NOMO-1 treated with dmso at 0.1 percent for 144 hours (cell line): ENCODE measurements at regions not wholly inside any gene's neighbourhood (a gene's known extent, or its start where the extent isn't known, plus 50 kb on each side); places are given as distances from the start of the nearest gene placed in this dataset.
"Not testable (repeated sequence)": the region's sequence is repeated elsewhere in the genome, so short reads cannot be mapped to it uniquely, and the experiment has no call there.

Source experiments
- DNase-seq: peaks from one replicate; lab custom pipeline; 2025; ENCODE audit not compliant: unreplicated experiment; lab: John Stamatoyannopoulos, UW

- no peak for DNase-seq
Measured at GRCh38 chr3:5606884-5607472, 419.5 kb downstream of the EDEM1 start.

GRCh38 chr3:5607581-5607980, 420.1 kb downstream of the EDEM1 start:
- DNase-seq, result peak; percentile 27

DNA sequence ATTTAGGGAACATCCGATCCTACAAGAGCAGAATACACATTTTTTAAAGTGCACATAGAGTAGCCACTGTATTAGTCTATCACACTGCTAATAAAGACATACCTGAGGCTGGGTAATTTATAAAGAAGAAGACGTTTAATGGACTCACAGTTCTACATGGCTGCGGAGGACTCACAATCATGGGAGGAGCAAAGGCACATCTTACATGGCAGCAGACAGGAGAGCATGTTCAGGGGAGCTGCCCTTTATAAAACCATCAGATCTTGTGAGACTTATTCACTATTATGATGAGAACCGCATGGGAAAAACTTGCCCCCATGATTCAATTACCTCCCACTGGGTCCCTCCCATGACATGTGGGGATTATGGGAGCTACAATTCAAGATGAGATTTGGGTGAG, 421.5 kb downstream of the EDEM1 start:
- not testable (repeated sequence) for DNase-seq

GRCh38 chr3:5613599-5613998, 426.1 kb downstream of the EDEM1 start:
- no peak for DNase-seq

- DNase-seq, result no peak
Measured at GRCh38 chr3:5616873-5617272, 429.4 kb downstream of the EDEM1 start.

- DNase-seq, result no peak
Measured at GRCh38 chr3:5618170-5618569, 430.7 kb downstream of the EDEM1 start.

DNA sequence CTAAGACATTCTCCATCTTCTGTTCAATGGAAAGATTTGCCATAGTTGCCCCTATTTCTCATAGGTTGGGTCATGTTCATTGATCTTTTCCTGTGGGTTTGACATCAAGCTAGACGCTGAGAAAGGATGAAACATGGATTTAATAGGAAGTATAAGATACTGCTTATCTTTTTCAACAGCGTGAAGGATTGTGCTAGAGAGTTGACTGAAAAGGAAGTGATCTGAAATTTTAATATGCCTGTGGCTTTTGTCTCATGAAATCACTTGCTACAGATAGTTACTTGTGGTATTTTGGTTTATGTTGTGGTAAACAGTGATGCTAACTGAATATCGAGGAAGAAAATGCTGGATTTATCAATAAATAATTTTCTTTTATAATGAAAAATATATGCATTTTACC, 442.9 kb downstream of the EDEM1 start:
- no peak for DNase-seq

- no peak for DNase-seq
Measured at GRCh38 chr3:5633960-5634359, 446.5 kb downstream of the EDEM1 start.

DNA sequence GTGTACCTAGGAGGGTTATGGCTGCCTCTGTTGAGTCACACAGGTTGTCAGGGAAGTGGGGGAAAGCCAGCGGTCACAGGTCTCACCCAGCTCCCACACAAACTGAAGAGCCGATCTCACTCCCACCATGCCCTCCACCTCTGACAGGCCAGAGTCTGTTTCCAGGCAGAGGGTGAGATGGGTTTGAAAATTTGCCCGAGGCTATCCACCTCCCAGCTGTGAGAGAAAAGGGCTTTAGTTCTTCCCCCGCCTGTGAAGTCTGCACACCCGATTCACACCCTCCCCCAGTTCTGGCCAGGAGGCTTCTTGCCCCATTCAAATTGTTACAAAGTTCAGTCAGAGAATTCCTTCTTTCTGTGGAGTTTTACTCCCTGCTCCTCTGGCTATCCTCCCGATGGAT, 446.9 kb downstream of the EDEM1 start:
- no peak for DNase-seq

DNA sequence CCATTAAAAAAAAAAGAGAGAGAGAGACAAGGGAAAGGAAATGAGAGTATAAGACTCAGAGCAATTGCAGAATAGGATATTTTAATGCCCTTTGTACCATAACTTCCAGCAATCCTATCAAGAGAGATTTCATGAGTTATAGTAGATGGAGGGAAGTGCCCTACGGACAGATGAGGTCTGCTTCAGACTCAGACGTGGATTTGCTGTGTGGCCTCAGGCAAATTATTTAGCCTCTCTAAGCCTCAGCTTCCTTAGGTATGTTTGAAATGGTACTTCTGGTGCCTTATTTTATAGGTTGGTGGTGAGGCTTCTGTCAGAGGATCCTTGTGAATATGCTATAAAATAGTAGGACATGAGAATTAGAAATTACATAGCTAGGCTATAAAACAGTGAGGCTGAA, 448.2 kb downstream of the EDEM1 start:
- no peak for DNase-seq

DNA sequence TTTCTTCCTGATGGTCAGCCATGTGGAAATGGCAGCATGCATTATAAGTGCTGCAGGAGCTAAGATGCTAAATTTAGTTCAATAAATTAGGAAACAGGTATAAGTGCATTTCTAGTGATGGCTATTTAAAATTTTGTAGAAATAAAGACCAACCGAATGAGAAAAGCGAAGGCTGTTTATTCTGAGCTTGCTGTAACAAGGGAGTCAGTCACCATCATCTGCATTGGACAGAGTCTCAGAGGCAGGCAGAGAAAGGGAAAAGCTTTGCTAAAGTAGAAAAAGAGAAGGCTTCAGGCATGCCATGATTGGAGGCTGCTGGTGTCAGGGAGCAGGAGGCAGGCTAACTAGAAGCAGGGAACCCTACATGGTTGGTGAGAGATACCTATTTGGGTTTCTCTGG, 451.0 kb downstream of the EDEM1 start:
- no peak for DNase-seq

DNA sequence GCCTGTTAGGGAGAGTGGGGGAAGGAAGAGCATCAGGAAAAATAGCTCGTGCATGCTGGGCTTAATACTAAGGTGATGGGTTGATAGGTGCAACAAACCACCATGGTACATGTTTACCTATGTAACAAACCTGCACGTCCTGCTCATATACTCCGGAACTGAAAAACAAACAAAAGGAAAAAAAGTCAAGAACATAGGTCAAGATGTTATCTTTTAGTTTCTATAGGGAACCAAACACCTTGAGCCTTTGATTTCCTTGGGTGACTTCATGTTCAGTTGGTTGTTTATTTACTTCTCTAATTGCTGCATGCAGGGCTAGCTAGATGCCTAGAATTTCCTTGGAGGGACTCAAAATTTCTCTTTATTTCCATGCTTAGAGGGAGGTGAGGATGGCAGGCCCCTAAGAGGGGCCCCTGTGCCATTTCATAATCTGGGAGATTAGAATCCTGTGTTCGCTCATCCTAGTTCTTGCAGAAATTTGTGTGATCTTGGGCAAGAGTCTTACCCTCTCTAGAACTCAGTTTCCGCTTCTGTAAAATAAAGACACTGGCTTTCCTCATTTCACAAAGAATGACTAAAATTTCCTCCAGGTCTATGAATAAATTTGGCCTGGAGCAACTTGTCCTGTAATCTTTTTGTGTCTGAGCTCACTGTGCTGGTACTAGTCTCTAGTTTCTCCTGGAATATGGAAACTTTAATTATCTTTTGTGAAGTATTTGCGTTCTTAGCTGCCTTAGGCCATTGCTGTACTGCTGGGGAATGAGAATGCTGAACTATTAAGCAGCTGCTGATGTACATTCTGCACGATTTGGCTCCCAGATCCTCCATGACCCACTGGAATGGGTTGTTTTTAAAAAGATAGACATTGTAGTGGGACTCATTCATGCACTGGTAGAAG, 457.5 kb downstream of the EDEM1 start:
- peak; percentile 64 for DNase-seq

DNA sequence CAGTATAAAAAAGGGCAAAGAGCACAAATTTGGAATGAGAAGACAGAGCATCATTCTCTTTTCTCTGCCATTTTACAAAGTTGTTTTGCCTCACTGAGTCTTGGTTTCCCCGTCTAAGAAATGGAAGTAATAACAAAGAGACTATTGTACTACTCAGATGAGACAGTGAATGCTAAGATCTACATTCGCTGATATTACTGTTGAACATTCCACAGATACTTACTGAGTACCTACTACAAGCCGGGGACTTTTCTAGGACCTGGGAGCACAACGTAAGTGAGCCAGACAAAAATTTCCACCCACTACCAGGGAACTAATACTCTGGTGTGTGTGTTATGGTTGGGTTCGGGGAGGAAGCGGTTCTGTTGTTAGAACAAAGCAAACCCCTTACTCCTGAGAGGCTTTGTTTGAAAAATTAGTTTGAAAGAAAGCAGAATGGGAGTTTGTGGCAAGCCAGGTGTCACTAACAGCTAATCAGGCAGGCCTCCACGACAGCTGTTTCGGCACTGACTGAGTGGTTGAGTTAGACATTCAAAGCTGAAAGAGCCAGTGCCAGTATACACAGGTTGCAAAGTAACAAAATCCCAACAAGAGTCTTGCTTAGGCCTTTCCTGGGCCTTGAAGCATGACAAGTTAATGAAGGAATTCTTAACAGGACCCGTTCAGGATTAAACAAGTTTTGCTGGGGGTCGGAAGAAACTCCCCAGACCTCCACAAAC, 458.3 kb downstream of the EDEM1 start:
- no peak for DNase-seq

DNA sequence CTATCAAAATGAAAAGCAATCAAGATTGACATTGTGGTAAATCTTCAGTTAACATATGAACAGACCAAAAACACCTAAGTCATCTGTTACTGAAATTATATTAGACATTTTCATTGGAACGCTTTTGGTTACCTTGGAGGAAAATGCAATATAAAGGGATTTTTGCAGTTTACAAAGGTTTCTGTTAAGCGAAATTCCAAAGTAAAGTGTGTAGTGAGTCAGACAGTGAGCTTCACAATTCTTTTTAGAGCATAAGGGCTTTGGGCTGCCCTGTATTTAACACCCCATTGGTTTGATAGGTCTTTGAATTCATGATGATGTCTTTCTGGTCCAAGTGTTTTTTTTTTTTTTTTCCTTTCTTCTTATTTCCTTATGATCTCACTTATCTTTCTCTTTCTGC, 462.8 kb downstream of the EDEM1 start:
- DNase-seq, result no peak

- no peak for DNase-seq
Measured at GRCh38 chr3:5651351-5651750, 463.8 kb downstream of the EDEM1 start.

DNA sequence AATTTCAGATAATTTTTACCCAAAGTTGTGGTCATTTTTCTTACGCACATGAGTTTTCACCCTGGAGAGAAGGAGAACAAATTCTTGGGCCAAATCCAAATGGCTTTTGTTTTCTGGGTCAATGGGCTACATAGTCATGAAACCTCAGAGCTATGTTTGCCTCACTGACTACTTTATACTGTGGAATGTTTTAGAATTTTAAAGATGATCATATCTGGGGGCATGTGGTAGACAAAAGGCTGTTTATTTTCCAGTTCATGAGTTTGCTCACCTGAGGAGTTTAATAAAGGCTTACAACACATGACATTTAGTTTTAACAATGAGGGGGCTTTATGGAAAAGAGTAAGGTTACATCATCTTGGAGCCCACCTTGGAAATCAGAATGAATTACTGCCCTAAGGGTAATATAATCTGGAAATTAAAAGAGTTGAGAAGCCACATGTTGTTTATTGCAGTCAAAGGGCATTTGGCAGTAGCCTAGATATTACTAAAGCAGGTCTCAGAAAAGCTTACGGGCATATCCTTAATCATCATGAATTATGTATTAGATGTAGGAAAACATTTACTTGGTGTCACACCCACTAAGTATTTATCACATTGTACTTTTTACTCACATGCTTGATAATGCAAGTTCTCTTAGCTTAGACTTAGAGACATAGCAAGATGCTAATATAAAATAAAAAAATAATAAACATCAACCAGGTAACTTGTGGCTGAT, 466.1 kb downstream of the EDEM1 start:
- DNase-seq, result no peak

DNA sequence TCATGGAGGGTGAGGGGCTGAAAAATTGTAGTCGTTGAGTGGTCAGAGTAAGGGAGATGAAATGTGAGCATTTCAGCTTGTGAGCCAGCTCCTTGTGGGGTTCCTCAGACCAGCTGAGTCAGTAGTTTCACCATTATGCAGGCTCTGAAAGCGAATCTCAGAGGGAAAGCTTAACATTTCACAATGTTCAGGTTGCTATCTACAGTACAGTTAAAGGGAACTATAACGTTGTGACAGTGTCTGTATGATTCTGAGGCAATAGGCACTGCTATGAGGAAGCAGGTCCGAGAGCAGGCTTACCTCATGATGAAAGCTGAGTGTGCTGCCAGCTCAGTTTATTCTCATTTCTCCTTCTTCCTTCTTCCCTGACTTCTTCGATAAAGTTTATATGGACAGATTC, 469.6 kb downstream of the EDEM1 start:
- peak; percentile 81 for DNase-seq

DNA sequence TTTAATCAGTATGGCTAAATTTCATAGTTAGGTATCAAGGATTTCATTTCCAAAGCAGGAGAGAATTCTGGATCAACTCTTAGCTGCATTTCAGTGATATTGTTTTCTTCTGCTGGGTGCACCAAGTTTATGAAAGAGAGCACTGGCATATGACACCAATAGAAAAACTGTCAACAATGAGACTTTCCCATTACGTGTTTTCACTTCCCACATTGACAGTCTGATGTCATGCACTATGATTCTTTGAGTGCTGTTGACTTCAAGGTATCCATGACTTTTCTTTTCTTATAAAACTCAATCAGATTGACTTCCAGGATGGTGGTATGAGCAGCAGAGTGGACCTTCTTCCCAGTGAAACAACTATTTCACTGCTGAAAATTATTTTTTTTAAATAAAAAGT, 476.1 kb downstream of the EDEM1 start:
- no peak for DNase-seq

- no peak for DNase-seq
Measured at GRCh38 chr3:5666455-5666854, 478.9 kb downstream of the EDEM1 start.

- DNase-seq, result no peak
Measured at GRCh38 chr3:5673521-5673920, 486.0 kb downstream of the EDEM1 start.

DNA sequence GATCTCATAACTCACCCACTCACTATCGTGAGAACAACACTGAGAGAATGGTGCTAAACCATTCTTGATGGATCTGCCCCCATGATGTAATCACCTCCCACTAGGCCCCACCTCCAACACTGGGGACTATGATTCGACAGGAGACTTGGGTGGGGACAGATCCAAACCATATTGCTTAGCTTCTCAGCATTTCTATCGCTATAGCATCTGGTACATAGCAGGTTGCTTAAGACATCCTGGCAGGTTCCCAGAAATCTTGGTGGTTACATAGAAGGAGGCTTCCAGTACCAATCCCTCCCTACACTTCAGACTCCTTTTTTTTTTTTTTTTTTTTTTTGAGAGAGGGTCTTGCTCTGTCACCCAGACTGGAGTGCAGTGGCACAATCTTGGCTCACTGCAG, 487.8 kb downstream of the EDEM1 start:
- DNase-seq, result no peak
